ENCODE measurements at regions not wholly inside any gene's neighbourhood (a gene's known extent, or its start where the extent isn't known, plus 50 kb on each side); places are given as distances from the start of the nearest gene placed in this dataset.

GRCh38 chr15:29207027-29207757, 62.4 kb downstream of the NSMCE3 start:
- no peak for TF ChIP-seq EZH2 (IDR thresholded peaks at IDR 0.05; ENCODE audit: insufficient read depth, poor library complexity, severe bottlenecking)
- TF ChIP-seq EZH2phosphoT487 (IDR thresholded peaks at IDR 0.05; ENCODE audit: insufficient read depth, low read depth): no peak
